Activated CD8-positive, alpha-beta memory T cell treated with anti-CD3 and anti-CD28 coated beads, Interleukin-2, amount 50 U/mL, for 48 hours (primary cell): ENCODE measurements at regions not wholly inside any gene's neighbourhood (a gene's known extent, or its start where the extent isn't known, plus 50 kb on each side); places are given as distances from the start of the nearest gene placed in this dataset.
"Not testable (repeated sequence)": the region's sequence is repeated elsewhere in the genome, so short reads cannot be mapped to it uniquely, and the experiment has no call there.

Experiments
- DNase-seq: peaks from one replicate; pipeline ENCODE4 v3.0.0-alpha.2; 2020

DNA sequence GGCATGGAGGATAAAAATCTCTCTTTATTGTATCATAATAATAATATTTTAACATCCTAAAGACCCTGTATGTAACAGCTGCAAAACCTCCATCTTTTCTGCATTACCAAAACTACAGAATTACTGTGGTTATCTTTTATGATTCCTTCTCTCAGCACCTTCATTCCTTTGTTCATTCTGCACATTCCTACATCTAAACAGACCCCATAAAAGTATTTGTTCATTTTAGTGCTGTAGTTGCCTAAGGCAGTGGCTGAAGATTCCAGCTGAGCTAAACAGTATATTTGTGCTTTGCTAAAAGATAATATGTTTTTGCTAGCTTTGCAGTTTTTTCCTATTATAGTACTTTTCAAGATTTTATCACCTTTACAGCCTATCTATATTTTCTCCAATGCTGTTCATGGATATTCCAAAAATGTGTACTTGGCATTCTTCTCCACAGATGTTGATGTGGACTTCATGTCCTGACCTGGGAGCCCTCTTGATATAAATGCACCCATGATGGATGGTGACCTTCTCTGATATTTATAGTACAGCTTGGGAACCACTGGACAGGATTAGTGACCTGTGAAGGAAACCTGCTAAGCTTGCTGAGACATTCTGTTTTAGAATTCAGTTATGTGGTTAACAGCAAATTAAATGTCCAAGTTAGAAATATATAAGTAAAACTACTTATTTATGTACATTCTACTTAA lies 2832.9 kb upstream of the PCDH20 start:
- no peak for DNase-seq

DNA sequence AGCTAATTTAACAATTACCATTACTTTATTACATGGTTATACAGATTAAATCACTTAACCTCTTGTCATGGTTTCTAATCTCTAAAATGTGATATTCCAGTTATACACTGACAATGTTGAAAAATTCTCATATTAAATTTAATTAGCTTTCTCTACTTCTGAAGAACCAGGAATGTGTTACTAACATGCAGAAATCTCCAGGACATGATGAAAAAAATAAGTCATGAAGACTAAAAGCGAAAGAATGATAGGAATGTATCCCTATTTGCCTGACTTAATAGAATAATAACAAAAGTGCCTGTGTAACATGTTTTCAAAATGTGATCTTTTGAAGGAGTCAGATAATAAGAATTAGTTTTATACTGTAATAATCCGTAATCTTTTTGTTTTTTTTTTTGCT lies 2823.7 kb upstream of the PCDH20 start:
- DNase-seq, result no peak

DNA sequence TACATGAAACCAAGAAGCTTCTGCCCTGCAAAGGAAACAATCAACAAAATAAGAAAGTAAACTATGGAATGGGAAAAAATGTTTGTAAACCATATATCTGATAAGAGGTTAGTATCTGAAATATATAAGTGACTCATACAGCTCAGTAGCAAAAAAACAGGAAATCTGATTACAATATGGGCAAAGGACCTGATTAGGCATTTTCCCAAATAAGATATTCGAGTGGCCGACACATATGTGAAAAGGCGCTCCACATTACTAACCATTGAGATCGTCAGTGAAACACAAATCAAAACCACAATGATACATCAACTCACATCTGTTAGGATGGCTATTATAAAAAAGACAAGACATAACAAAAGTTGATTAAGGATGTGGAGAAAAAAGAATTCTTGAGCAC lies 2818.6 kb upstream of the PCDH20 start:
- DNase-seq, result no peak

DNA sequence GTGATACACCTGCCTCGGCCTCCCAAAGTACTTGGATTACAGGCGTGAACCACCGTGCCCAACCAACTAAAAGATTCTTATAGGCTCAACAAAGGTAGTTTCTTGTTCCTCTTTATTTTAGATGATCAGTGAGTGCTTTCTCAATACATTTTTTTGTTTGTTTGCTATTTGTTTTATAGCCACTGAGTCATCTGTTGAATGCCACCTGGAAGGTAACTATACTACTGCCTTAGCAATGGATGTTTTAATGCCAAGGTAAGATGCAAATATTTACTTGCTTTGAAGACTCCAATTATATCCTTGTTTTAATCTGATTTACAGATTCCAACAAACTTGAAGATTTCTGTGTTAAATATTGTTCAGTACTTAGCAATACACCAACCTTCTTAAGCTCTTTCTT lies 2807.4 kb upstream of the PCDH20 start:
- no peak for DNase-seq

DNA sequence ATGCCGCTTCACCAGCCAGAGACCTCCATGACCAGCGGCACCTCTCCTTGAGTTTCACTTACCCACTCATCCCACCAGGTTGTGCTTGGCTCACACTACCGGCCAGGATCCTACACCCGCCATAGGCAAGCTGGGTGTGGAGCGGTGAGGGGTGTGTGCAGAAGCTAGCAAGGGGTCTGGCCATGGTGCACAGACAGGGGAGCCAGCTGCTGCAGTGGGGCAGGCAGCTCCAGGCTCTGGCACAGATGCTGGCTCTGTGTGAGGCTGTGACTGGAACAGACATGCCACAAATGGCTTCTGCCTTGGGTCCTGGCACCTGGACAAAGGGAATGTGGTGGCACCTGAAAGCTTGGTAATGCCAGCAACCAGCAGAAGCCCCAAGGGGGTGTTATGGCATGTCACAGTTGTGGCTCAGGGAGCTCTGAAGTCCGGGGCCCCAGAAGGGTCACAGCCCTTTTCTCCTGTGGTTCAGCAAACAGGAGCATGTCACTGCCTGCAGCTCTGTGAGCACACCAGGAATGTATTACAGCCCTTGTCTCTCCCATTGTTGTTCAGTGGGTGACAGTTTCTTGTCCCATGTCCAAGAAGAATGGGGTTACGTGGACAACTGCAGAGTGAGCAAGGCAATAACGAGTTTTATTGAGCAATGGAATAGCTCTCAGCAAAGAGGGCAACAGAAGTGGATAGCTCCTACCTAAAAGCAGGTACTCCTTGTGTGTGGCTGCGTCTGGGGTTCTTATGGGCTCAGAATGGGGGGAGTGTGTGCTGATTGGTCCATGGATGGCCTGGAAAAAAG lies 2791.0 kb upstream of the PCDH20 start:
- DNase-seq, result no peak

DNA sequence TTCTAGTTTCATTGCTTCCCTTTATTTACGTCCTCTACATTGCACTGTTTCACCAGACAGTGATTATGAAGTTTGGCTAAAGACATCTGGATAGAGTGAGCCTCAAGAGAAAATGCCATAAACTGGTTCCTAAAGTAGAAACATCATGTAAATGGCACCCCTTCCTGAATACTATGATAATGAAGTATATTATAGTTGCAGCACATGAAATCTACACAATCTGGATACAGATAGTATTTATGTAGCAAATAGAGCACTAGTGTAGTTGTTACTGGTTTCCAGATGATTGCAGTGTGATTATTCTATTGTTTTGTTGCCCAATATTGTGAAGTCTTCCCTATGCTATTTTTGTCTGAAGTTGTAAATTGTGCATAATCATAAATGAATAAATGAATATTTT lies 2786.9 kb upstream of the PCDH20 start:
- DNase-seq, result no peak

DNA sequence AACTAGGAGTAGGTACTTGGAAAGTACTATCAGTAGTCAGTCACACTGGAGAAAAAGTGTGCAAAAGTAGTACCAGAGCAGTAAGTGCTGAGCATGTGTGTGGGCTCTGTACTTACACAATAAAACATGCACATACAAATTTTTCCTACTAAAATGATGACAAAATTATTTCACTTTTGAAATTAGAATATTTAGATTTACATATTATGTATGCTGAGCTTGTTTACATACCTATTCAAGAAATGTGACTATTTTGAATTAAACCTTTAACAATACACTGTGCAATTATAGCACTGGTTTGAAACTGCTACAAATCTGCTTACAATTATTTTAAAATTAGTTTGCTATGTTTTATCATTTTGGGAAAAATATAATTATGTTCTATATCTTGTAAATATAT lies 2781.6 kb upstream of the PCDH20 start:
- no peak for DNase-seq

DNA sequence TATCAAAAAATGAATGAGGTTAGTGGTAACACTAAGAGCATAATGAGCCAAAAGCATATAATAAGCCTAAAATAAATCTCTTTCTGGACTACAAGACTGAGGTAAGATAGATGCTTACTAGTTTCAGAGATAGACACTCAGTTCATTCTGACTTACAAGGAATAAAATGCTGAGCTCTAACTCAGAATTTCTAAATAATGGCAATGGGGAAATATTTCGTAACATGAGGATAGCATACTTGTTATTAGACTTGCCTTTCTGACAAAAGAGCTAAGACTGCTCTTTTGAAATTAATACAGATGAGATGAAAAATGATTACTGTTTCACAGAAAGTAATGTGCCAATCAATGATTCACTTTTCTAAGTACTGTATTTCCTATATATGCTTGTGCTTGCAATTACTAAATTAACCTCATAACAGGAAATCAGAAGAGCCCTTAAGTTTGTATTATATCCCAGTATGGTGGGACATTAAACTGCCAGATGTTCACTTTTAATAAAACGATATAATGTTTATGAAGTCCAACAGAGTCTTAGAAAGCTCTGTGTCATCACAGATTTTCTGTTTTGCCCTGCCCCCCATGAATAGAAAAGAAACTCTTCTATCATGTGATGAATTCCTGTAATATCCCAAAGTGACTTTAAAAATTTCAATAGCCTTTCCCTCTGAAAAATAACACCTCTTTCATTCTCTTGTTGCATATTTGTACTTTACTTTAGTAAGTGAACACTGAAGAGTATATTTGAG lies 2771.0 kb upstream of the PCDH20 start:
- DNase-seq, result no peak

DNA sequence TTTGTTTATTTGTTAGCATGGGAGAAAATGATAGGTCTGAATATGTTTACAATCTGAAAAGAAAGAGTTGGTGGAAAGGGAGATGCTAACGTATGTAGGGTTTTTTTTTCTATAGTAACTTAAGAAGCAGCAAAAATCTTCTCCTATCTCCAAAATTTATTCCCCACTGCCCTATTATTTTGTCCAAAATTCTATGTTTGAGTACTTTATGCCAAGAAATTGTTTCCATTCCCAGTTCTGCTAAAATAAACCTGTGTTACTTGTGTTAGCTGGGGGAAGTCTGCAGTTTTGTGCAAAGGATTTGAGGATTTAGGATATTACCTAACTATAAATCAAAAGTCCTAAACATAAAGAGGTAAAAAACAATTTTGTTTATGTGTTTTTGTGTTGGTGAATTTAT lies 2770.4 kb upstream of the PCDH20 start:
- no peak for DNase-seq

DNA sequence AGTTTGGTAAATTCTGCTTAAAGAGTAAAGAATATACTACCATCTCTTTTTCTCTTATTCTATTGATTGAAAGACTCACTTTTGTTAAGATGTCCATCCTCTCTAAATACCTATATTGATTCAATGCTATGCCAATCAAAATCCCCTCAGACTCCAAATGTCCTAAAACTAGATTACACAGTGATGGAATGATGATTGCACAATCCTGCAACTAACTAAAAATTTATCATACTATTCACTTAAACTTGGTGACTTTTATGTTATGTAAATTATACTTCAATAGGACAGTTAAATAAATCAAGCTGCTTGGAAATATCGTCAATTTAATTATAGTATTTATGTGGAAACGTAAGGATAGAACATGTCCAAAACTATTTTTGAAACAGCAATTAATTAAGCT lies 2765.1 kb upstream of the PCDH20 start:
- DNase-seq, result no peak

DNA sequence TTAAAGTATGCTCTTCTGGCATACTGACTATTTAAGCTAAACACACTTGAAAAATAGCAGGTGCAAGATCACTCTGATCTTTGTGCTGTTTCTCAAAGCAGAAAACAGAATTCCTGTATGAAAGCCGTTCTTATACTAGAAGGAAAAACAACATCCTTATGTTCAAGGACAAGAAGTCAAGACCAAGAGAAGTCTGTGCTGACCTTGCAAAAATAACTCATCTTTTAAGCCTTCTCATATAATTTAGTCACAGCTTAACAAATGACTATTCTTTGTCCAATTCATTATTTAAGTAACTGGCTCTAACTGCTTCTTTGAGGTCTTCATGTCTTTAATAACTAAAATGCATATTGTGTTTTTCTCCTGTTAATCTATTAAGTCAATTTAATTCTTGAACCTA lies 2750.2 kb upstream of the PCDH20 start:
- no peak for DNase-seq

DNA sequence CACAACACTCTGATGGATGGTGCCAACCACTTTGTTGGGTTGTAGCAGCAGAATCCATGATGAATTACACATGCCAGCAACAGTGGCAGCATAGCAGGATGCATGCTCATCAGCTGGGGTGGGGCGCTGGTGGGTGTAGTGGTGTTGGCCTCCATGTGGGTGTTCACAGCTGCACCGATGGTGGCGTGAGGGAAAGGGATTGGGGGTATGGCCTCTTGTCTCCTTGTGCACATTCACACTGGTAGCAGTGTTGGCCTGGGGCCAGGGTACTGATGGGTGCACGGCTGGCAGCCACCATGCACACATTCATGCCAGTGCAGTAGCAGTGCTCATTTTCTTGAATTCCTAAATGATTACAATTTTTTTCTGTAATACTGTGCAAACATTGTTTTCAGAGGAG lies 2748.8 kb upstream of the PCDH20 start:
- DNase-seq, result no peak

DNA sequence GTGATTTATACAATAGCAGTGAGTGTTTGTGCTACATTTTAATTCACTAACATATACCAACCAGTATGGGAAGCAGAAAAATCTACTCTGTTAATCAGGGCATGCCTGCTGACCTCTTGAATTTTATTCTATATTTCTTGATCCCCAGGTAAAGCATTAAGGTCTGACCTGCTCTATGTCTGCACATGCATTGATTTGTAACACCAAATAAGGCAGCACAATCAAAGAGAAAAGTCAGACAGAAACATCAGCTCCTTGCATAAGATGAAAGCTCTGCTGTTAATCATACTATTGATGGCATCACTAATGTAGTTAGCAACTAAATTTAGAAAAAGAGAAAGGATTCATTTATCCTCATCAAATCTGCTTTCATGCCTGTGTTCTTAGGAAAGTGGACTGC lies 2744.8 kb upstream of the PCDH20 start:
- DNase-seq, result no peak

DNA sequence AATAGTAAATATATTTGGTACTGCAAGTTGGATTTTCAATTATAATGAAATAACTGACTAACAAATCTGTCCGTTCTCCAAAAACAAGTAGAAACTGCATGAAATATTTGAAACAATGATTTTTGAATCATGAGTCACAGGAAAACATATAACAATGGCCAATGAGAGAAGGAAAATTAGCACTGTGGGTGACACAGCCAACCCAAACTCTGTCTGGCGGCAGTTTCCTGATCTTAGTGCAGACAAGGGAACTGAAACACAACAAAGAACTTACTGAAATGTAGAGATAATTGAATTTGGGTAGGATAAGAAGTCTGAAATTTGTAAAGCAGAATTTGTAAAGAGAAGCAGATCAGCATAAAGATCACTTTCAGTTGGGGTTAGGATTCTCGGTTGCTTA lies 2743.3 kb upstream of the PCDH20 start:
- no peak for DNase-seq

DNA sequence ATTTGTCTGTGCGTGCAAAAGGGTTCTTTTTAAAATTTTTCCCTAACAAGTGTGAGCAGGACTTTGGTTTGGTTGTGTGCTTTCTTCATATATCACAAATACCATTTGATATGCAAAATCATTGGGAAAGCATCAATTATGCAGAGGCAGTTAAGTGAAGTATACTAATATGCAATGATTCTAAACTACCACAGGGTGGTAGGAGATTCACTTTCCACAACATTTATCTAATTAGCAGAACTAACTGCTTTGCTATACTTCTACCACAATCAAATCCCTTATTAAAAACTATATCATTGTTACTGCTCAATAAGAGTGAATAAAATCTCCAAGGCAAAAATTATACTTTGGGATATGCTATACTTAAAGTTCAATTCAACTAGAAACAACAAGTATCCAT lies 2738.9 kb upstream of the PCDH20 start:
- no peak for DNase-seq

DNA sequence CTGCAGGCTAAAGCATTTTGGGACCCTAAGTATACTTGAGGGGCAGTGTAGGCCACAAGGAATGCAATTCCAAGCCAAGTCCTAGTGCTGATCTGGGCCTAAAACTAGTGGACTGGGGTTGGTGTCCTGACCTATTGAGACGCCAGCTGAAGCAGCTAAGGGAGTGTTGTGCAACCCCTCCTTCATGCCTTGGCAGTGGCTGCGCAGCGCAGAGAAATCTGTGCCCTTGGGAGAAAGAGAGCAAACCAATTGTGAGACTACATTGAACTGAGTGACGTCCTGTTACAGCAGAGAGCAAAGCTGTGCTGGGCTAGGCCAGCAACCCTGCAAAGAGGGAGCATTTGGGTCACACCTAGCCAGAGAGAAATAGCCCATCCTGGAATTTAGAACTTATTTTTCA lies 2715.0 kb upstream of the PCDH20 start:
- DNase-seq, result no peak

DNA sequence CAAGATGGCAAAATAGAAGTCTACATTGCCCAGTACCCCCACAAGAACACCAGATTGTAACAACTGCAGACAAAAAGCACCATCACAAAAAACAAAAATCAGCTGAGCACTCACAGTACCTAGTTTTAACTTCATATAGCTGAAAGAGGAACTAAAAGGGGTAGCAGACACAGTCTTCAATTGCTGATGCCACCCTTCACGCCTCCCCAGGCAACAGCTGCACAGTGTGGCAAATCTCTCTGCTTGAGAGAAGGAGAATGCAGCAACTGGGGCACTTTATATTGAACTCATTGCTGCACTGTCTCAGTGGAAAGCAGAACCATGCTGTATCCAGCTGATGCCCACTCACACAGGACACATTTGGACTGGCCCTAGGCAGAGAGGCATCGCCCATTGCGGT lies 2714.5 kb upstream of the PCDH20 start:
- DNase-seq, result no peak

DNA sequence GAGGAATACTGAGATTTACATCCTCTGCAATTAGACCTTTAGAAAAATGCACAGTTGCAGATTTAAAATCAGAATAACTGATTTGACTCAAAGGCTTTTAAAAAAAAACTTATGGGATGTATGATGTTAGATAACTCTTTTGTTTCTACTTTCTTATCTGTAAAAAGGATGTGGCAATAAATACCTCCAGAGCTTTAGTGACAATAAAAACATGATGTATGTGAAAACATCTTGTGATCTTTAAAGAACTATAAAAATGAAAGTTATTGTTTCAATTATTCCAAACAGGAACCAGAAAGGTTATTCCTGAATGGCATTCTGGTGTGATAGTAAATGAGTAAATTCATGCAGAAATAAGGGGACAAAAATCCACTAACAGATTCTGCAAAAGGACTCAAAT lies 2712.2 kb upstream of the PCDH20 start:
- no peak for DNase-seq

DNA sequence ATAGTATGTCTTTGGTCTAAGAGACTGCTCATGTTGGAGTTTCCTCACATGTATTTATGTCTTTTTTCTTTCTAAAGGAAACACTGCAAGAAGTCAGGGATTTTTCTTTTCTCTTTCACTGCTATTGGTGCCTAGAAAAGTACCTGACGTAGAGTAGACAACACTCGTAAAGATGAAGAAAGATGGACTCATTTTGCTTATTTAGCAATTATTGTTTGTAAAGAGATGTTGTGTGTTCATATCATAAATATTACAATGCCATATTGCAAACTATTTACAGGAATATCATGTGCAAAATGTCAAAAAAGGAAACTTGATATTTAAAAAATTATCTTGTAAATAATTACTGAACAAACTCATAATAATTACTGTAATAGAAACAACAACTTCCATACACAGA lies 2711.5 kb upstream of the PCDH20 start:
- no peak for DNase-seq

DNA sequence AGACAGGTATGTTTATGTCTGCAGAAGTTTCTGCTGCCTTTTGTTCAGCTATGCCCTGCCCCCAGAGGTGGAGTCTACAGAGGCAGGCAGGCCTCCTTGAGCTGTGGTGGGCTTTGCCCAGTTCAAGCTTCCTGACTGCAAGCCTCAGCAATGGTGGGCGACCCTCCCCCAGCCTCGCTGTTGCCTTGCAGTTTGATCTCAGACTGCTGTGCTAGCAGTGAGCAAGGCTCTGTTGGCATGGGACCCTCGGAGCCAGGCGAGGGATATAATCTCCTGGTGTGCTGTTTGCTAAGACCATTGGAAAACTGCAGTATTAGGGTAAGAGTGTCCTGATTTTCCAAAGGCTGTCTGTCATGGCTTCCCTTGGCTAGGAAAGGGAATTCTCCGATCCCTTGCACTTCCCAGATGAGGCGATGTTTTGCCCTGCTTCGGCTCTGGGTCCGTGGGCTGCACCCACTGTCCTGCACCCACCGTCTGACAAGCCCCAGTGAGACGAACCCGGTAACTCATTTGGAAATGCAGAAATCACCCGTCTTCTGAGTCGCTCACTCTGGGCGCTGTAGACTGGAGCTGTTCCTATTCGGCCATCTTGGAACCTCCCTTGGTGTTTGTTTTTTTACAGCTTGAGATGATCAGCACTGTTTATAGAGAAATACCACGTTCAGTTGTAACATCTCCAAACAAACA lies 2705.5 kb upstream of the PCDH20 start:
- DNase-seq, result not testable (repeated sequence)

DNA sequence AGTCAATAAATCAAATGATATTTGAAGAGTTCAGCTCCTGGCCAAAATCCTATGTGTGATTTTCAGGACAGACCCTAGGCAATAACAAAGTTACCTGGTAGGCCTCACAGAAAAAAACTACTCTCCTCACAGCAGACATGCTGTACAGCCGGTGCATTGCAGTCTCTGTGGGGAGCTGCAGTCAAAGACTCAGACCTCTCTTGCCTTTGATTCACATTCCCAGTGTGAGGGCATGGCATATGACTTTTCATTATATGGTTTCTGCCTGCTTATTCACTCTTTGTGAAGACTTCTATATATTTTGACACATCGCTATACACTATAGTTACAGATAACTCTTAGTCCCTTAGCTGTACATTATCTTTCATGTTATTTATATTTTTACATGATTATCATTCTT lies 2684.3 kb upstream of the PCDH20 start:
- no peak for DNase-seq

DNA sequence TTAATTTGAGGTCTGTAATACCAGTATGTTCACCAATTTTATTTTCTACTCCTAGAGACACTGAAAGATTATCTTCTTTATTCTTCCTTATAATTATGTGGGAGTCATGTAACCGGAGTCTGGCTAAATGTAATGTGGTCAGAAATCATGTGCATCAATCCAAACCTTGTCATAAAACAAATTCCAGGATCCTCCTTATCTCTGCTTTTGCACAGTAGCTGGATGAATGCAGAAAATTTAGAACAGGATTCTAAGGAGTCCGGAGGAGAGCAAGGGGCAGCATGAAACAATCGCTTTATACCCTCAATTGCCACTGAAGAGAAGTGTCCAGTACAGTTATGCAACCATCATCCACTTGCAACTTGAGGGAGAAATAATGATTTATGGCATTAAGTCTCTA lies 2674.7 kb upstream of the PCDH20 start:
- no peak for DNase-seq

DNA sequence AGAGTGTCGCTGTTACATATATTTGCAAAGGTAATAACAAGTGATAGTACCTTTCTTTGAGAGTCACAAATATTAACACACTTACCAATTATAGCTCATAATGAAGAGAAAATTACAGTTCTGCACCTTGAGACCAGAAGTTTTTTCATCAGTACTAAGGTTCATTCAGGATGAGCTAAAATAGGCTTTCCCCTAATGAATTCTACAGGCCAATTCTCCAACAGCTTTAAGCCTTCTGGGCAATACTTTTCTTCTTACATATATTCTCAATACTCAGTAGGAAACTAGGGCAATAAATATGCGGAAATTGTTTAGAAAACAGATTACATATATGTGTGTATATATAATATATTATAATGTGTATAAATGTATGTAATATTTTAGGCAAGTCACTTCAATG lies 2672.8 kb upstream of the PCDH20 start:
- DNase-seq, result no peak

DNA sequence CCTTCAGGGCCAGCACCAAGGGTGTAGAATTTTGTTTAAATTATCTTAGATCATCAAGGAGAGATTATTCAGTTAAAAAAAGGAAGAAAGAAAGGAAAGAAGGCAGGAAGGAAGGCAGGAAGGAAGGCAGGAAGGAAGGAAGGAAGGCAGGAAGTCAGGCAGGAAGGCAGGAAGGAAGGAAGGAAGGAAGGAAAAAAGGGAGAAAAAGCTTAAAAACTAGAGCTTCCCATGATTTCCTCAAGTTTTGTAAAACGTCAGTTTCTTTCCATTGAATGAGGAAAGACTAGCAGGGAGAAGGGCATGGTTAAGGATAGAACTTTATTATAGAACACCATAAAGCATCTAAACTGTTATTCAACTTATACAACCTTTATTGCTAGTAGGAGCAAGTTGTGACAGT lies 2672.0 kb upstream of the PCDH20 start:
- DNase-seq, result no peak
